Breast epithelium (tissue), 3 donors: ENCODE measurements at regions not wholly inside any gene's neighbourhood (a gene's known extent, or its start where the extent isn't known, plus 50 kb on each side); places are given as distances from the start of the nearest gene placed in this dataset.
"Not testable (repeated sequence)": the region's sequence is repeated elsewhere in the genome, so short reads cannot be mapped to it uniquely, and the experiment has no call there.

Experiments used
- POLR2AphosphoS5 ChIP-seq, 3 donors: sonication (generic); formaldehyde crosslinking; IDR thresholded peaks; one replicate each; pipeline ENCODE4 v1.6.1; 2017; ENCODE audit warnings: antibody characterized with exemption in 3 of 3
- TF ChIP-seq, protein P1 (sequence below), 3 donors: fragments of 450-650 bp; IDR thresholded peaks; one replicate each; pipeline ENCODE4 v1.5.1; 2016 to 2017; ENCODE audit warnings: antibody characterized with exemption in 3 of 3, mild to moderate bottlenecking in 3 of 3, moderate library complexity in 3 of 3

DNA sequence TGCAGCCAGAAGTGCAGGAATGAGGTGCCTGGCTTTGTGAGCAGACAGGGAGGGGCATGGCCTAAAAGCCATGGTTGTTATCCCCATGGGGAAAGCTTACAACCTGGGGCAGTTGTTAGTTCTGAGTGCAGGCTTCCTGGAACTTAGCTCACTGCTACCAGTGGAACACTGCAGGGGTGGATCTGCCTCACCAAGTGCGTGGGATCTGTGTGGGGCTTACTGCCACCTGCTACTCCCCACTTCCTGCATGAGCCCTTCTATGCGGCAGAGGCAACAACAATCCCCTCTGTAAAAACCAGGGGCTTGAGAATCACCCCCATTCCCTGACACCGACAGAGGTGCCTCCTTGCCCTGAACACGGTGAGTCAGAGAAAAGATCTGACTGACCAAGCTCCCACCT, 174.6 kb downstream of the SPIN4 start:
- TF ChIP-seq, protein P1, sequence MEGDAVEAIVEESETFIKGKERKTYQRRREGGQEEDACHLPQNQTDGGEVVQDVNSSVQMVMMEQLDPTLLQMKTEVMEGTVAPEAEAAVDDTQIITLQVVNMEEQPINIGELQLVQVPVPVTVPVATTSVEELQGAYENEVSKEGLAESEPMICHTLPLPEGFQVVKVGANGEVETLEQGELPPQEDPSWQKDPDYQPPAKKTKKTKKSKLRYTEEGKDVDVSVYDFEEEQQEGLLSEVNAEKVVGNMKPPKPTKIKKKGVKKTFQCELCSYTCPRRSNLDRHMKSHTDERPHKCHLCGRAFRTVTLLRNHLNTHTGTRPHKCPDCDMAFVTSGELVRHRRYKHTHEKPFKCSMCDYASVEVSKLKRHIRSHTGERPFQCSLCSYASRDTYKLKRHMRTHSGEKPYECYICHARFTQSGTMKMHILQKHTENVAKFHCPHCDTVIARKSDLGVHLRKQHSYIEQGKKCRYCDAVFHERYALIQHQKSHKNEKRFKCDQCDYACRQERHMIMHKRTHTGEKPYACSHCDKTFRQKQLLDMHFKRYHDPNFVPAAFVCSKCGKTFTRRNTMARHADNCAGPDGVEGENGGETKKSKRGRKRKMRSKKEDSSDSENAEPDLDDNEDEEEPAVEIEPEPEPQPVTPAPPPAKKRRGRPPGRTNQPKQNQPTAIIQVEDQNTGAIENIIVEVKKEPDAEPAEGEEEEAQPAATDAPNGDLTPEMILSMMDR (IDR thresholded peaks at IDR 0.05): not testable (repeated sequence)
- TF ChIP-seq POLR2AphosphoS5 (IDR thresholded peaks at IDR 0.05): not testable (repeated sequence)
